Stomach smooth muscle (tissue), 2 donors: ENCODE measurements at regions not wholly inside any gene's neighbourhood (a gene's known extent, or its start where the extent isn't known, plus 50 kb on each side); places are given as distances from the start of the nearest gene placed in this dataset.
A peak's percentile ranks its signal among the peaks of the same experiment; 100 is the strongest.

ENCODE experiments used
- H3K27ac ChIP-seq: one replicate; pipeline ENCODE4 v1.7.0; 2013; ENCODE audit warnings: mild to moderate bottlenecking, low read length, inconsistent platforms
- H3K27me3 ChIP-seq, 2 donors: one replicate each; pipeline ENCODE4 v1.7.0; 2013; ENCODE audit warnings: low read length in 2 of 2; ENCODE audit not compliant: insufficient read depth in 2 of 2, control insufficient read depth in 1 of 2
- H3K36me3 ChIP-seq, 2 donors: one replicate each; pipeline ENCODE4 v1.7.0; 2013; ENCODE audit warnings: low read length in 2 of 2; ENCODE audit not compliant: control insufficient read depth in 2 of 2, insufficient read depth in 2 of 2
- H3K4me1 ChIP-seq: one replicate; pipeline ENCODE4 v1.7.0; 2013; ENCODE audit warnings: low read length; ENCODE audit not compliant: control insufficient read depth, insufficient read depth
- H3K4me3 ChIP-seq, 2 donors: one replicate each; pipeline ENCODE4 v1.7.0; 2013; ENCODE audit warnings: low read length in 2 of 2
- H3K9ac ChIP-seq, 2 donors: one replicate each; pipeline ENCODE4 v1.7.0; 2013; ENCODE audit warnings: low read length in 2 of 2, mild to moderate bottlenecking in 1 of 2
- H3K9me3 ChIP-seq, 2 donors: one replicate each; pipeline ENCODE4 v1.7.0; 2013; ENCODE audit warnings: low read length in 2 of 2; ENCODE audit not compliant: control insufficient read depth in 2 of 2
- donor health status: healthy.
- donor health status: Pancreatic carcinoma.

GRCh38 chr9:115649991-115650472 is 503.6 kb upstream of the PAPPA start:
- Histone ChIP-seq H3K27me3 (no peaks in the 10 kb centered on the region), H3K36me3 (no peaks in the 10 kb centered on the region), H3K9ac (no peak overlapping the region), H3K9me3 (no peaks in the 10 kb centered on the region), H3K27ac (peak overlapping the region; percentile 68), H3K4me3 (no peak overlapping the region), H3K4me1 (no peaks in the 10 kb centered on the region)

GRCh38 chr9:115650768-115651167 is 502.8 kb upstream of the PAPPA start:
- H3K4me1 ChIP-seq = no peaks in the 10 kb centered on the region
- no peaks in the 10 kb centered on the region for H3K27me3 ChIP-seq
- H3K27ac ChIP-seq = peak overlapping the region; percentile 68
- no peak overlapping the region for H3K4me3 ChIP-seq
- no peaks in the 10 kb centered on the region for H3K9me3 ChIP-seq
- no peaks in the 10 kb centered on the region for H3K36me3 ChIP-seq
- H3K9ac ChIP-seq = peak overlapping the region in 1 of 2 donors; percentile 27

GRCh38 chr9:115651461-115651860 is 502.1 kb upstream of the PAPPA start:
- H3K27me3 ChIP-seq = no peaks in the 10 kb centered on the region
- H3K36me3 ChIP-seq = no peaks in the 10 kb centered on the region
- H3K9ac ChIP-seq = no peak overlapping the region
- peak overlapping the region; percentile 68 for H3K27ac ChIP-seq
- no peak overlapping the region for H3K4me3 ChIP-seq
- H3K4me1 ChIP-seq = no peaks in the 10 kb centered on the region
- H3K9me3 ChIP-seq = no peaks in the 10 kb centered on the region

DNA sequence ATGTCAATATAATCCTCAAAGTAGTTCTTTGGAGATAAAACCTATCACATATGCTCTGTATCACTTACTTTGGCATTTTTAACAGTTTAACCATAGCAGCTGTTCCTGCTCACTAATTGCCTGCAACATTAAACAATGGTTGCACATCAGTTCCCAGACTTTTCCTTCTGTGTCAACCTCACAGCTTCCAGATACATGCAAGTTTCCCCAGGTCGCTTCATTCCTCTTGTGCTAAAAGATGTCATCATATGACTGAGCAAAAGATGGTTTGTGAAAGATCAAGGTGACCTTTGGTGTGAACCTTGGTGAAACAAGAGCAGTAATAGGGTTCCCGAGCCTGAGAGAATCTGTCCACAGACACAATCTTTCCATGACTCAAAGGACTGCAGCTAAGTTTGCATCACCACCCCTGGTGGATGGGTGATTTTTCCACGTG is 500.4 kb upstream of the PAPPA start:
- no peaks in the 10 kb centered on the region for H3K27me3 ChIP-seq
- no peak overlapping the region for H3K27ac ChIP-seq
- no peak overlapping the region for H3K9ac ChIP-seq
- H3K4me3 ChIP-seq = no peak overlapping the region
- no peaks in the 10 kb centered on the region for H3K9me3 ChIP-seq
- H3K4me1 ChIP-seq = no peaks in the 10 kb centered on the region
- no peaks in the 10 kb centered on the region for H3K36me3 ChIP-seq

- Histone ChIP-seq H3K27ac (no peak overlapping the region), H3K4me3 (no peak overlapping the region), H3K36me3 (no peaks in the 10 kb centered on the region), H3K4me1 (no peaks in the 10 kb centered on the region), H3K27me3 (no peaks in the 10 kb centered on the region), H3K9me3 (no peaks in the 10 kb centered on the region), H3K9ac (no peak overlapping the region)
Observed at GRCh38 chr9:115657695-115658094, 495.9 kb upstream of the PAPPA start.

- Histone ChIP-seq H3K4me3 (no peak overlapping the region), H3K36me3 (no peaks in the 10 kb centered on the region), H3K4me1 (no peaks in the 10 kb centered on the region), H3K9ac (no peak overlapping the region), H3K27ac (no peak overlapping the region), H3K27me3 (no peaks in the 10 kb centered on the region), H3K9me3 (no peaks in the 10 kb centered on the region)
Observed at GRCh38 chr9:115665519-115665918, 488.1 kb upstream of the PAPPA start.

DNA sequence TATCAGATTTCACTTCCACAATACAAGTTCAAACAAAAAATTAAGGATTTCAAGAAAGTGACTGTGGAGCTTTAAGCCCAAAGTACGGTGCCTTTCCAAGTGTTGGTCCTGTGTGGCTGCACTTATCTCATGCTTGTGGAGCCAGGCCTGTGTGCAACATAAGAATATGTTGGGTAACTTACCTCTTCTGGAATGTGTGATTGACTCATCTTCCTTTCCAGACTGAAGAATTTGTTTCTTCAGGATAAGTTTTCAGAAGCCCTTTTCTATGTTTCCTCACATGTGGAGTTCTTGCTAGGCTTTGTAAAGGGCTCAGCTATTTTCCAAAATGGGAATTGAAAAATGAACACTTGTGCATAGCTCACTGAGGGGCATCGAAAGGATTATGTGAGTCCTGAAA is 485.1 kb upstream of the PAPPA start:
- Histone ChIP-seq H3K9me3 (no peaks in the 10 kb centered on the region), H3K4me1 (no peaks in the 10 kb centered on the region), H3K27me3 (no peaks in the 10 kb centered on the region), H3K36me3 (no peaks in the 10 kb centered on the region), H3K27ac (no peak overlapping the region), H3K9ac (no peak overlapping the region), H3K4me3 (no peak overlapping the region)

- H3K27ac ChIP-seq = no peak overlapping the region
- H3K9ac ChIP-seq = no peak overlapping the region
- H3K9me3 ChIP-seq = no peaks in the 10 kb centered on the region
- H3K4me1 ChIP-seq = peaks cover 2% of the 10 kb centered on the region
- H3K36me3 ChIP-seq = no peaks in the 10 kb centered on the region
- no peaks in the 10 kb centered on the region for H3K27me3 ChIP-seq
- H3K4me3 ChIP-seq = no peak overlapping the region
Observed at GRCh38 chr9:115671236-115671962, 482.2 kb upstream of the PAPPA start.

- Histone ChIP-seq H3K9me3 (no peaks in the 10 kb centered on the region), H3K4me3 (no peak overlapping the region), H3K36me3 (no peaks in the 10 kb centered on the region), H3K27me3 (no peaks in the 10 kb centered on the region), H3K9ac (no peak overlapping the region), H3K4me1 (peaks cover 2% of the 10 kb centered on the region), H3K27ac (no peak overlapping the region)
Observed at GRCh38 chr9:115671963-115672305, 481.7 kb upstream of the PAPPA start.

GRCh38 chr9:115672477-115673316 is 480.9 kb upstream of the PAPPA start:
- no peaks in the 10 kb centered on the region for H3K27me3 ChIP-seq
- no peaks in the 10 kb centered on the region for H3K36me3 ChIP-seq
- H3K9ac ChIP-seq = peak overlapping the region in 1 of 2 donors; percentile 24
- no peaks in the 10 kb centered on the region for H3K9me3 ChIP-seq
- peak overlapping the region; percentile 77 for H3K27ac ChIP-seq
- H3K4me3 ChIP-seq = no peak overlapping the region
- peaks cover 2% of the 10 kb centered on the region for H3K4me1 ChIP-seq

GRCh38 chr9:115673599-115673998 is 480.0 kb upstream of the PAPPA start:
- Histone ChIP-seq H3K9ac (no peak overlapping the region), H3K27ac (peak overlapping the region; percentile 77), H3K36me3 (no peaks in the 10 kb centered on the region), H3K9me3 (no peaks in the 10 kb centered on the region), H3K4me3 (no peak overlapping the region), H3K4me1 (peaks cover 2% of the 10 kb centered on the region), H3K27me3 (no peaks in the 10 kb centered on the region)
